H1 (cell line): ENCODE measurements at regions not wholly inside any gene's neighbourhood (a gene's known extent, or its start where the extent isn't known, plus 50 kb on each side); places are given as distances from the start of the nearest gene placed in this dataset.

Source experiments
- CTCF ChIA-PET: fragments of 300-600 bp; sonication (Branson Sonifier 250); formaldehyde crosslinking; loops from one replicate; lab custom pipeline; 2021; ENCODE audit not compliant: partially characterized antibody; lab: Charles Lee
- POLR2A ChIA-PET: fragments of 300-600 bp; sonication (Branson Sonifier 250); formaldehyde crosslinking; loops from one replicate; lab custom pipeline; 2021; ENCODE audit warnings: inconsistent platforms; ENCODE audit not compliant: partially characterized antibody; lab: Charles Lee
- DNase-seq, 2 experiments: peaks; one replicate each; pipeline versions ENCODE4 v3.0.0 to v3.0.0-alpha.2; 2010 to 2022; ENCODE audit warnings: low spot score in 2 of 2, low read depth in 1 of 2, mixed read lengths in 1 of 2
- FAIRE-seq: peaks from 2 replicates; lab custom pipeline; 2011; peaks lifted over from hg19 to GRCh38; lab: Jason Lieb, UNC
- H2AFZ ChIP-seq: 2 replicates; pipeline ENCODE4 v1.8.1; 2012; ENCODE audit warnings: low read length, inconsistent platforms
- H2AK5ac ChIP-seq: 2 replicates; pipeline ENCODE4 v1.6.1; 2013; ENCODE audit warnings: low read depth, low read length
- H2BK120ac ChIP-seq: replicated peaks from 2 replicates; pipeline ENCODE3; 2013; ENCODE audit warnings: low read depth, low read length, inconsistent platforms
- H2BK12ac ChIP-seq: 2 replicates; pipeline ENCODE4 v1.6.1; 2013; ENCODE audit warnings: low read depth, low read length
- H2BK15ac ChIP-seq: 2 replicates; pipeline ENCODE4 v1.6.1; 2013; ENCODE audit warnings: low read length
- H2BK20ac ChIP-seq: 2 replicates; pipeline ENCODE4 v1.6.1; 2013; ENCODE audit warnings: low read length
- H2BK5ac ChIP-seq: 2 replicates; pipeline ENCODE4 v1.6.1; 2013; ENCODE audit warnings: low read depth, low read length
- H3K14ac ChIP-seq: 2 replicates; pipeline ENCODE4 v1.6.1; 2013; ENCODE audit warnings: inconsistent platforms; ENCODE audit not compliant: insufficient read length
- H3K18ac ChIP-seq: 2 replicates; pipeline ENCODE4 v1.6.1; 2013; ENCODE audit warnings: low read length; ENCODE audit errors: extremely low read depth
- H3K23ac ChIP-seq: 2 replicates; pipeline ENCODE4 v1.6.1; 2013; ENCODE audit warnings: inconsistent platforms; ENCODE audit not compliant: insufficient read length
- H3K23me2 ChIP-seq: 2 replicates; pipeline ENCODE4 v1.6.1; 2013; ENCODE audit warnings: low read depth, low read length
- H3K27ac ChIP-seq: 2 replicates; pipeline ENCODE4 v1.6.1; 2011; ENCODE audit warnings: low read depth, low read length, inconsistent platforms
- H3K27me3 ChIP-seq, 4 experiments: replicated peaks in 1 of 4; 1 replicate in 1 of 4; 2 replicates in 3 of 4; pipeline versions ENCODE4 v1.6.1 to v1.8.1; 2011 to 2013; ENCODE audit warnings: low read length in 3 of 4, mild to moderate bottlenecking in 3 of 4, inconsistent platforms in 2 of 4, mixed read lengths in 2 of 4, moderate library complexity in 1 of 4; ENCODE audit not compliant: control insufficient read depth in 3 of 4, insufficient read depth in 3 of 4; ENCODE audit errors: extremely low read depth in 1 of 4
- H3K36me3 ChIP-seq, 4 experiments: 2 replicates each; pipeline versions ENCODE4 v1.6.1 to v1.8.1; 2011 to 2013; ENCODE audit warnings: mild to moderate bottlenecking in 4 of 4, low read length in 3 of 4, moderate library complexity in 2 of 4, control low read depth in 1 of 4, inconsistent platforms in 1 of 4; ENCODE audit not compliant: insufficient read depth in 4 of 4, control insufficient read depth in 2 of 4
- H3K4ac ChIP-seq: replicated peaks from 2 replicates; pipeline ENCODE3; 2013; ENCODE audit warnings: low read length, low read depth, mixed read lengths, inconsistent platforms; ENCODE audit not compliant: insufficient read length
- H3K4me1 ChIP-seq, 4 experiments: replicated peaks in 1 of 4; 1 replicate in 1 of 4; 2 replicates in 3 of 4; pipeline versions ENCODE4 v1.6.1 to v1.8.1; 2011 to 2013; ENCODE audit warnings: low read length in 3 of 4, inconsistent platforms in 2 of 4, mixed read lengths in 1 of 4; ENCODE audit not compliant: insufficient read depth in 4 of 4, control insufficient read depth in 3 of 4
- H3K4me2 ChIP-seq, 2 experiments: 2 replicates each; pipeline versions ENCODE4 v1.6.1 to v1.8.1; 2011 to 2013; ENCODE audit warnings: low read depth in 2 of 2, low read length in 2 of 2, control low read depth in 1 of 2, inconsistent platforms in 1 of 2, mild to moderate bottlenecking in 1 of 2; ENCODE audit not compliant: insufficient read depth in 1 of 2
- H3K4me3 ChIP-seq, 4 experiments: fragments of 200-600, 300-600 bp in 1 of 4; sonication (generic), shearing (Covaris generic), sonication (Bioruptor Twin) in 1 of 4; 2 replicates each; pipeline versions ENCODE4 v1.5.1 to v1.8.1; 2011 to 2016; ENCODE audit warnings: low read length in 4 of 4, low read depth in 3 of 4, control low read depth in 2 of 4, inconsistent platforms in 2 of 4, mild to moderate bottlenecking in 2 of 4, mixed read lengths in 1 of 4, moderate library complexity in 1 of 4; ENCODE audit not compliant: insufficient read depth in 2 of 4; ENCODE audit errors: extremely low read depth in 1 of 4
- H3K56ac ChIP-seq: replicated peaks from 2 replicates; pipeline ENCODE3; 2013; ENCODE audit warnings: low read depth, mild to moderate bottlenecking, mixed read lengths, low read length, inconsistent platforms; ENCODE audit not compliant: insufficient read length
- H3K79me1 ChIP-seq: 2 replicates; pipeline ENCODE4 v1.6.1; 2013; ENCODE audit warnings: low read depth, low read length, control low read depth
- H3K79me2 ChIP-seq, 2 experiments: 2 replicates each; pipeline versions ENCODE4 v1.6.1 to v1.8.1; 2012 to 2013; ENCODE audit warnings: low read length in 2 of 2, mild to moderate bottlenecking in 2 of 2, inconsistent platforms in 1 of 2; ENCODE audit not compliant: insufficient read depth in 2 of 2, control insufficient read depth in 1 of 2
- H3K9ac ChIP-seq, 4 experiments: replicated peaks in 1 of 4; 1 replicate in 1 of 4; 2 replicates in 3 of 4; pipeline versions ENCODE4 v1.6.1 to v1.8.1; 2011 to 2013; ENCODE audit warnings: low read depth in 3 of 4, low read length in 3 of 4, control low read depth in 2 of 4, mild to moderate bottlenecking in 2 of 4, moderate library complexity in 2 of 4, inconsistent platforms in 1 of 4; ENCODE audit errors: extremely low read depth in 1 of 4
- H3K9me3 ChIP-seq, 2 experiments: 2 replicates each; pipeline versions ENCODE4 v1.6.1 to v1.8.1; 2012 to 2013; ENCODE audit warnings: mild to moderate bottlenecking in 2 of 2, moderate library complexity in 2 of 2, control low read depth in 1 of 2, inconsistent platforms in 1 of 2, low read depth in 1 of 2, low read length in 1 of 2, mixed read lengths in 1 of 2; ENCODE audit not compliant: insufficient read depth in 2 of 2
- H4K20me1 ChIP-seq, 2 experiments: replicated peaks in 1 of 2; 2 replicates each; pipeline versions ENCODE3 to v1.8.1; 2011 to 2013; ENCODE audit warnings: inconsistent platforms in 2 of 2, low read length in 2 of 2, mild to moderate bottlenecking in 1 of 2; ENCODE audit not compliant: insufficient read depth in 2 of 2, control insufficient read depth in 1 of 2
- H4K5ac ChIP-seq: 2 replicates; pipeline ENCODE4 v1.6.1; 2013; ENCODE audit warnings: low read length, low read depth, mixed read lengths, inconsistent platforms; ENCODE audit not compliant: insufficient read length
- H4K8ac ChIP-seq: 2 replicates; pipeline ENCODE4 v1.8.0; 2013; ENCODE audit warnings: mild to moderate bottlenecking, moderate library complexity, low read length, inconsistent platforms; ENCODE audit not compliant: insufficient read depth; ENCODE audit errors: extremely low read depth
- H4K91ac ChIP-seq: replicated peaks from 2 replicates; pipeline ENCODE3; 2013; ENCODE audit warnings: low read length, mixed read lengths, inconsistent platforms; ENCODE audit not compliant: insufficient read length
- BRCA1 ChIP-seq: IDR thresholded peaks from 2 replicates; pipeline ENCODE4 v1.6.1; 2012; ENCODE audit warnings: low read depth, low read length, improper control_type of control experiment
- CBX8 ChIP-seq: fragments of 300-800, 300-1000 bp; sonication (generic); IDR thresholded peaks from 2 replicates; pipeline ENCODE4 v1.7.1; 2016; ENCODE audit warnings: low read depth, low read length, borderline replicate concordance
- CEBPB ChIP-seq: IDR thresholded peaks from 2 replicates; pipeline ENCODE4 v1.6.1; 2012; ENCODE audit warnings: low read depth, low read length
- CHD1 ChIP-seq: IDR thresholded peaks from 2 replicates; pipeline ENCODE4 v1.6.1; 2012; ENCODE audit warnings: low read depth, low read length, improper control_type of control experiment
- EZH2 ChIP-seq: fragments of 200-600 bp; sonication (generic); IDR thresholded peaks from 2 replicates; pipeline ENCODE4 v1.7.1; 2012; ENCODE audit warnings: low read depth, mild to moderate bottlenecking, moderate library complexity, low read length, inconsistent platforms; ENCODE audit not compliant: severe bottlenecking
- GABPA ChIP-seq: IDR thresholded peaks from 2 replicates; pipeline ENCODE4 v1.6.1; 2011; ENCODE audit warnings: mild to moderate bottlenecking, low read length, moderate library complexity, borderline replicate concordance; ENCODE audit not compliant: insufficient read depth
- GTF2F1 ChIP-seq: IDR thresholded peaks from 2 replicates; pipeline ENCODE4 v1.6.1; 2012; ENCODE audit warnings: low read depth, low read length, improper control_type of control experiment, borderline replicate concordance
- HDAC2 ChIP-seq, 2 experiments: fragments of 300-600 bp in 1 of 2; sonication (generic) in 1 of 2; IDR thresholded peaks; 2 replicates each; pipeline ENCODE4 v1.6.1; 2011 to 2012; ENCODE audit warnings: low read depth in 2 of 2, low read length in 2 of 2, mild to moderate bottlenecking in 2 of 2, moderate library complexity in 2 of 2, borderline replicate concordance in 1 of 2, inconsistent platforms in 1 of 2
- HDAC6 ChIP-seq: IDR thresholded peaks from one replicate; pipeline ENCODE4 v1.7.1; 2012; ENCODE audit warnings: low read depth, mild to moderate bottlenecking, inconsistent platforms, low read length, moderate library complexity
- JUN ChIP-seq: IDR thresholded peaks from 2 replicates; pipeline ENCODE4 v1.6.1; 2011; ENCODE audit warnings: low read depth, mild to moderate bottlenecking, improper control_type of control experiment, low read length
- RNF2 ChIP-seq: fragments of 200-900, 300-1000 bp; sonication (generic); IDR thresholded peaks from 2 replicates; pipeline ENCODE4 v1.7.1; 2016; ENCODE audit warnings: borderline replicate concordance, low read depth, mild to moderate bottlenecking, antibody characterized with exemption, low read length; ENCODE audit not compliant: poor library complexity, severe bottlenecking; ENCODE audit errors: missing control alignments
- ZNF274 ChIP-seq: IDR thresholded peaks from 2 replicates; pipeline ENCODE4 v1.7.0; 2012; ENCODE audit warnings: low read length, borderline replicate concordance; ENCODE audit errors: extremely low read depth
- WGBS, 2 experiments: shearing (Covaris generic) in 1 of 2; methylation state at CpG; one replicate each; pipeline versions ENCODE4 v1.1.6 to v1.1.7; 2013 to 2015; ENCODE audit warnings: low lambda C conversion rate in 2 of 2, mixed read lengths in 2 of 2, inconsistent platforms in 1 of 2, low coverage in 1 of 2, missing lambda C conversion rate in 1 of 2; ENCODE audit not compliant: insufficient replicate concordance in 2 of 2, insufficient coverage in 1 of 2, insufficient read length in 1 of 2; ENCODE audit errors: extremely low coverage in 1 of 2, missing lambda C conversion rate in 1 of 2; 5-methylcytosine and 5-hydroxymethylcytosine counted together
- TF ChIP-seq, protein P1 (sequence below): IDR thresholded peaks from 2 replicates; pipeline ENCODE4 v1.6.1; 2012; ENCODE audit warnings: inconsistent platforms

DNA sequence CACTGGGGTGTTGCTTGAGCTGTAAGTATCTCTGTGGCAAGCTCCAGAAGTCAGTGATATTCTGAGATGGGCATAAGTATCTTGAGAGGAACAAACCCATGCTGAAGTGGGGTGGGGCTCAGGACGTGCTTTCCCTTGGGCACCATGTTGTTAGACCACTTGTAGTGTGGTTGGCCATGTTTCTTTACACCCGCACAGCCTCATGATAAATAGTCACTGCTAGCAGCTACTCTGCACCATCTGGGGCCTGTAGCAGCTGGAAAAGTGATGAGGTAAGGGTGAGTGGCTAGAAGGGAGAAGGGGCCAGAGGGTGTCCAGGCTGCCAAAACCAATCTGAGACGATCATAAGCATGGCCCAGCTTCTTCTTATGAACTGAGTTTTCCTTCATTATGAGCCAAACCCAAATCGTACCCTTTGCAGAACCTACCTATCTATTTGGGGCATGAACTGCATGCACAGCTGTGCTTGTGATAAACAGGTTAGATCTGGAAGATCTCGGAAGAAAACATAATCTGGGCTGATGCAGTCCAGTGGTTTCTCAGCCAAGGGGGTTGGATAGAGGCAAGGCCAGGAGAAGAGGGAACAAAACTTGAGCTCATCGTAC is 91.9 kb upstream of the IRF2BP2 start:
- FAIRE-seq: no peak
- POLR2A ChIA-PET: interaction anchor here (1.0 kb wide), 1 partner anchor 22 kb away, joined by 3 read pairs; no protein-coding TSS in a partner anchor
- no peak for TF ChIP-seq HDAC6
- TF ChIP-seq RNF2: no peak
- TF ChIP-seq CHD1: no peak
- no peak for TF ChIP-seq EZH2
- TF ChIP-seq CBX8: no peak
- no peak for TF ChIP-seq GABPA
- no peak for TF ChIP-seq ZNF274
- TF ChIP-seq, protein P1, sequence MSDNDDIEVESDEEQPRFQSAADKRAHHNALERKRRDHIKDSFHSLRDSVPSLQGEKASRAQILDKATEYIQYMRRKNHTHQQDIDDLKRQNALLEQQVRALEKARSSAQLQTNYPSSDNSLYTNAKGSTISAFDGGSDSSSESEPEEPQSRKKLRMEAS: no peak
- TF ChIP-seq JUN: no peak
- no peak for TF ChIP-seq BRCA1
- TF ChIP-seq GTF2F1: no peak
- TF ChIP-seq CEBPB: no peak
- TF ChIP-seq HDAC2 (IDR thresholded peaks at IDR 0.05; ENCODE audit: borderline replicate concordance in 1 of 2, low read depth in 2 of 2, low read length in 2 of 2): no peak

More for the DNA sequence above, 91.9 kb upstream of the IRF2BP2 start:
- DNase-seq: no peak
- Histone ChIP-seq H4K91ac (no peak overlapping the region), H2BK5ac (no peak overlapping the region), H3K27ac (no peak overlapping the region), H3K56ac (no peak overlapping the region), H4K5ac (no peak overlapping the region), H3K4ac (no peak overlapping the region), H3K36me3 (no peaks in the 10 kb centered on the region), H3K23me2 (no peaks in the 10 kb centered on the region), H3K14ac (no peak overlapping the region), H3K4me3 (no peak overlapping the region), H2AK5ac (no peak overlapping the region), H2BK15ac (no peak overlapping the region), H4K8ac (no peak overlapping the region), H3K4me1 (no peaks in the 10 kb centered on the region), H3K27me3 (no peaks in the 10 kb centered on the region), H2BK12ac (no peak overlapping the region), H4K20me1 (no peaks in the 10 kb centered on the region), H3K79me2 (no peaks in the 10 kb centered on the region), H3K18ac (no peak overlapping the region), H2AFZ (no peak overlapping the region), H3K23ac (no peak overlapping the region), H3K4me2 (no peak overlapping the region), H3K9me3 (no peaks in the 10 kb centered on the region), H3K9ac (no peak overlapping the region), H2BK120ac (no peak overlapping the region), H2BK20ac (no peak overlapping the region), H3K79me1 (no peaks in the 10 kb centered on the region)
- 87% methylated on average over 6 of the region's 6 CpGs; no CpG with 5 or more reads in 1 of the 2 experiments for WGBS, 2 experiments
- CTCF ChIA-PET: interaction anchor here (0.5 to 1.5 kb wide), 3 partner anchors 9 to 199 kb away, joined by 3 to 5 read pairs (median 3); no protein-coding TSS in a partner anchor
